ENCODE measurements at regions not wholly inside any gene's neighbourhood (a gene's known extent, or its start where the extent isn't known, plus 50 kb on each side); places are given as distances from the start of the nearest gene placed in this dataset.
A peak's percentile ranks its signal among the peaks of the same experiment; 100 is the strongest.

GRCh38 chr4:59805176-59805575, 1395.0 kb upstream of the ADGRL3 start:
- intact Hi-C loops (cut with DNase I) = no loop called here

GRCh38 chr4:59814402-59815010, 1385.6 kb upstream of the ADGRL3 start:
- intact Hi-C loops (cut with DNase I) = no loop called here
- DNase-seq = no peak

More at GRCh38 chr4:59805176-59805575, 1395.0 kb upstream of the ADGRL3 start:
- DNase-seq = no peak

GRCh38 chr4:59818656-59819055, 1381.5 kb upstream of the ADGRL3 start:
- intact Hi-C loops (cut with DNase I) = no loop called here
- peak in 2 of 10 donors; percentile 39 to 50 for DNase-seq

- no peak for DNase-seq
- intact Hi-C loops (cut with DNase I) = no loop called here
These were observed 1376.8 kb upstream of the ADGRL3 start for GRCh38 chr4:59823311-59823710.

- intact Hi-C loops (cut with DNase I) = no loop called here
- DNase-seq = no peak
These were observed 1375.0 kb upstream of the ADGRL3 start for GRCh38 chr4:59825104-59825503.

- intact Hi-C loops (cut with DNase I) = no loop called here
- no peak for DNase-seq
These were observed 1368.4 kb upstream of the ADGRL3 start for GRCh38 chr4:59831746-59832145.

- intact Hi-C loops (cut with DNase I) = no loop called here
- DNase-seq = no peak
These were observed 1365.2 kb upstream of the ADGRL3 start for GRCh38 chr4:59834943-59835342.

GRCh38 chr4:59837751-59838150, 1362.4 kb upstream of the ADGRL3 start:
- no peak for DNase-seq
- intact Hi-C loops (cut with DNase I) = no loop called here

- no peak for DNase-seq
- intact Hi-C loops (cut with DNase I) = no loop called here
These were observed 1361.9 kb upstream of the ADGRL3 start for GRCh38 chr4:59838236-59838635.

- intact Hi-C loops (cut with DNase I) = no loop called here
- DNase-seq = no peak
These were observed 1358.4 kb upstream of the ADGRL3 start for GRCh38 chr4:59841698-59842097.

- intact Hi-C loops (cut with DNase I) = no loop called here
- no peak for DNase-seq
These were observed 1351.7 kb upstream of the ADGRL3 start for GRCh38 chr4:59848457-59848856.

GRCh38 chr4:59855630-59856352, 1344.3 kb upstream of the ADGRL3 start:
- peak in 6 of 10 donors; percentile 6 to 74 (median 35) for DNase-seq
- intact Hi-C loops (cut with DNase I) = no loop called here

- no peak for DNase-seq
- intact Hi-C loops (cut with DNase I) = no loop called here
These were observed 1331.1 kb upstream of the ADGRL3 start for GRCh38 chr4:59869056-59869455.

- DNase-seq = no peak
These were observed 1330.6 kb upstream of the ADGRL3 start for GRCh38 chr4:59869559-59869958.

GRCh38 chr4:59881632-59882031, 1318.5 kb upstream of the ADGRL3 start:
- no peak for DNase-seq
- intact Hi-C loops (cut with DNase I) = no loop called here

More at GRCh38 chr4:59869559-59869958, 1330.6 kb upstream of the ADGRL3 start:
- intact Hi-C loops (cut with DNase I) = no loop called here

GRCh38 chr4:59904331-59904730, 1295.8 kb upstream of the ADGRL3 start:
- no peak for DNase-seq

GRCh38 chr4:59920416-59920815, 1279.7 kb upstream of the ADGRL3 start:
- no peak for DNase-seq
- intact Hi-C loops (cut with DNase I) = no loop called here

More at GRCh38 chr4:59904331-59904730, 1295.8 kb upstream of the ADGRL3 start:
- intact Hi-C loops (cut with DNase I) = no loop called here

GRCh38 chr4:59925290-59925689, 1274.8 kb upstream of the ADGRL3 start:
- peak in 1 of 10 donors; percentile 57 for DNase-seq

GRCh38 chr4:59936566-59936965, 1263.6 kb upstream of the ADGRL3 start:
- intact Hi-C loops (cut with DNase I) = no loop called here
- DNase-seq = no peak

More at GRCh38 chr4:59925290-59925689, 1274.8 kb upstream of the ADGRL3 start:
- intact Hi-C loops (cut with DNase I) = no loop called here

GRCh38 chr4:59938166-59938565, 1262.0 kb upstream of the ADGRL3 start:
- DNase-seq = no peak
- intact Hi-C loops (cut with DNase I) = no loop called here

GRCh38 chr4:59945277-59945676, 1254.8 kb upstream of the ADGRL3 start:
- intact Hi-C loops (cut with DNase I) = no loop called here

GRCh38 chr4:59945716-59946115, 1254.4 kb upstream of the ADGRL3 start:
- DNase-seq = no peak
- intact Hi-C loops (cut with DNase I) = no loop called here

More at GRCh38 chr4:59945277-59945676, 1254.8 kb upstream of the ADGRL3 start:
- no peak for DNase-seq
